H1 (cell line): ENCODE measurements at regions not wholly inside any gene's neighbourhood (a gene's known extent, or its start where the extent isn't known, plus 50 kb on each side); places are given as distances from the start of the nearest gene placed in this dataset.

Experiments
- CTCF ChIA-PET: fragments of 300-600 bp; sonication (Branson Sonifier 250); formaldehyde crosslinking; loops from one replicate; lab custom pipeline; 2021; ENCODE audit not compliant: partially characterized antibody; lab: Charles Lee
- POLR2A ChIA-PET: fragments of 300-600 bp; sonication (Branson Sonifier 250); formaldehyde crosslinking; loops from one replicate; lab custom pipeline; 2021; ENCODE audit warnings: inconsistent platforms; ENCODE audit not compliant: partially characterized antibody; lab: Charles Lee
- DNase-seq, 2 experiments: peaks; one replicate each; pipeline versions ENCODE4 v3.0.0 to v3.0.0-alpha.2; 2010 to 2022; ENCODE audit warnings: low spot score in 2 of 2, low read depth in 1 of 2, mixed read lengths in 1 of 2
- FAIRE-seq: peaks from 2 replicates; lab custom pipeline; 2011; peaks lifted over from hg19 to GRCh38; lab: Jason Lieb, UNC
- H2AFZ ChIP-seq: 2 replicates; pipeline ENCODE4 v1.8.1; 2012; ENCODE audit warnings: low read length, inconsistent platforms
- H2AK5ac ChIP-seq: 2 replicates; pipeline ENCODE4 v1.6.1; 2013; ENCODE audit warnings: low read depth, low read length
- H2BK120ac ChIP-seq: replicated peaks from 2 replicates; pipeline ENCODE3; 2013; ENCODE audit warnings: low read depth, low read length, inconsistent platforms
- H2BK12ac ChIP-seq: 2 replicates; pipeline ENCODE4 v1.6.1; 2013; ENCODE audit warnings: low read depth, low read length
- H2BK15ac ChIP-seq: 2 replicates; pipeline ENCODE4 v1.6.1; 2013; ENCODE audit warnings: low read length
- H2BK20ac ChIP-seq: 2 replicates; pipeline ENCODE4 v1.6.1; 2013; ENCODE audit warnings: low read length
- H2BK5ac ChIP-seq: 2 replicates; pipeline ENCODE4 v1.6.1; 2013; ENCODE audit warnings: low read depth, low read length
- H3K14ac ChIP-seq: 2 replicates; pipeline ENCODE4 v1.6.1; 2013; ENCODE audit warnings: inconsistent platforms; ENCODE audit not compliant: insufficient read length
- H3K18ac ChIP-seq: 2 replicates; pipeline ENCODE4 v1.6.1; 2013; ENCODE audit warnings: low read length; ENCODE audit errors: extremely low read depth
- H3K23ac ChIP-seq: 2 replicates; pipeline ENCODE4 v1.6.1; 2013; ENCODE audit warnings: inconsistent platforms; ENCODE audit not compliant: insufficient read length
- H3K23me2 ChIP-seq: 2 replicates; pipeline ENCODE4 v1.6.1; 2013; ENCODE audit warnings: low read depth, low read length
- H3K27ac ChIP-seq: 2 replicates; pipeline ENCODE4 v1.6.1; 2011; ENCODE audit warnings: low read depth, low read length, inconsistent platforms
- H3K27me3 ChIP-seq, 4 experiments: replicated peaks in 1 of 4; 1 replicate in 1 of 4; 2 replicates in 3 of 4; pipeline versions ENCODE4 v1.6.1 to v1.8.1; 2011 to 2013; ENCODE audit warnings: low read length in 3 of 4, mild to moderate bottlenecking in 3 of 4, inconsistent platforms in 2 of 4, mixed read lengths in 2 of 4, moderate library complexity in 1 of 4; ENCODE audit not compliant: control insufficient read depth in 3 of 4, insufficient read depth in 3 of 4; ENCODE audit errors: extremely low read depth in 1 of 4
- H3K36me3 ChIP-seq, 4 experiments: 2 replicates each; pipeline versions ENCODE4 v1.6.1 to v1.8.1; 2011 to 2013; ENCODE audit warnings: mild to moderate bottlenecking in 4 of 4, low read length in 3 of 4, moderate library complexity in 2 of 4, control low read depth in 1 of 4, inconsistent platforms in 1 of 4; ENCODE audit not compliant: insufficient read depth in 4 of 4, control insufficient read depth in 2 of 4
- H3K4ac ChIP-seq: replicated peaks from 2 replicates; pipeline ENCODE3; 2013; ENCODE audit warnings: low read length, low read depth, mixed read lengths, inconsistent platforms; ENCODE audit not compliant: insufficient read length
- H3K4me1 ChIP-seq, 4 experiments: replicated peaks in 1 of 4; 1 replicate in 1 of 4; 2 replicates in 3 of 4; pipeline versions ENCODE4 v1.6.1 to v1.8.1; 2011 to 2013; ENCODE audit warnings: low read length in 3 of 4, inconsistent platforms in 2 of 4, mixed read lengths in 1 of 4; ENCODE audit not compliant: insufficient read depth in 4 of 4, control insufficient read depth in 3 of 4
- H3K4me2 ChIP-seq, 2 experiments: 2 replicates each; pipeline versions ENCODE4 v1.6.1 to v1.8.1; 2011 to 2013; ENCODE audit warnings: low read depth in 2 of 2, low read length in 2 of 2, control low read depth in 1 of 2, inconsistent platforms in 1 of 2, mild to moderate bottlenecking in 1 of 2; ENCODE audit not compliant: insufficient read depth in 1 of 2
- H3K4me3 ChIP-seq, 4 experiments: fragments of 200-600, 300-600 bp in 1 of 4; sonication (generic), shearing (Covaris generic), sonication (Bioruptor Twin) in 1 of 4; 2 replicates each; pipeline versions ENCODE4 v1.5.1 to v1.8.1; 2011 to 2016; ENCODE audit warnings: low read length in 4 of 4, low read depth in 3 of 4, control low read depth in 2 of 4, inconsistent platforms in 2 of 4, mild to moderate bottlenecking in 2 of 4, mixed read lengths in 1 of 4, moderate library complexity in 1 of 4; ENCODE audit not compliant: insufficient read depth in 2 of 4; ENCODE audit errors: extremely low read depth in 1 of 4
- H3K56ac ChIP-seq: replicated peaks from 2 replicates; pipeline ENCODE3; 2013; ENCODE audit warnings: low read depth, mild to moderate bottlenecking, mixed read lengths, low read length, inconsistent platforms; ENCODE audit not compliant: insufficient read length
- H3K79me1 ChIP-seq: 2 replicates; pipeline ENCODE4 v1.6.1; 2013; ENCODE audit warnings: low read depth, low read length, control low read depth
- H3K79me2 ChIP-seq, 2 experiments: 2 replicates each; pipeline versions ENCODE4 v1.6.1 to v1.8.1; 2012 to 2013; ENCODE audit warnings: low read length in 2 of 2, mild to moderate bottlenecking in 2 of 2, inconsistent platforms in 1 of 2; ENCODE audit not compliant: insufficient read depth in 2 of 2, control insufficient read depth in 1 of 2
- H3K9ac ChIP-seq, 4 experiments: replicated peaks in 1 of 4; 1 replicate in 1 of 4; 2 replicates in 3 of 4; pipeline versions ENCODE4 v1.6.1 to v1.8.1; 2011 to 2013; ENCODE audit warnings: low read depth in 3 of 4, low read length in 3 of 4, control low read depth in 2 of 4, mild to moderate bottlenecking in 2 of 4, moderate library complexity in 2 of 4, inconsistent platforms in 1 of 4; ENCODE audit errors: extremely low read depth in 1 of 4
- H3K9me3 ChIP-seq, 2 experiments: 2 replicates each; pipeline versions ENCODE4 v1.6.1 to v1.8.1; 2012 to 2013; ENCODE audit warnings: mild to moderate bottlenecking in 2 of 2, moderate library complexity in 2 of 2, control low read depth in 1 of 2, inconsistent platforms in 1 of 2, low read depth in 1 of 2, low read length in 1 of 2, mixed read lengths in 1 of 2; ENCODE audit not compliant: insufficient read depth in 2 of 2
- H4K20me1 ChIP-seq, 2 experiments: replicated peaks in 1 of 2; 2 replicates each; pipeline versions ENCODE3 to v1.8.1; 2011 to 2013; ENCODE audit warnings: inconsistent platforms in 2 of 2, low read length in 2 of 2, mild to moderate bottlenecking in 1 of 2; ENCODE audit not compliant: insufficient read depth in 2 of 2, control insufficient read depth in 1 of 2
- H4K5ac ChIP-seq: 2 replicates; pipeline ENCODE4 v1.6.1; 2013; ENCODE audit warnings: low read length, low read depth, mixed read lengths, inconsistent platforms; ENCODE audit not compliant: insufficient read length
- H4K8ac ChIP-seq: 2 replicates; pipeline ENCODE4 v1.8.0; 2013; ENCODE audit warnings: mild to moderate bottlenecking, moderate library complexity, low read length, inconsistent platforms; ENCODE audit not compliant: insufficient read depth; ENCODE audit errors: extremely low read depth
- H4K91ac ChIP-seq: replicated peaks from 2 replicates; pipeline ENCODE3; 2013; ENCODE audit warnings: low read length, mixed read lengths, inconsistent platforms; ENCODE audit not compliant: insufficient read length
- CREB1 ChIP-seq: IDR thresholded peaks from 2 replicates; pipeline ENCODE4 v1.6.1; 2012; ENCODE audit warnings: inconsistent platforms
- WGBS, 2 experiments: shearing (Covaris generic) in 1 of 2; methylation state at CpG; one replicate each; pipeline versions ENCODE4 v1.1.6 to v1.1.7; 2013 to 2015; ENCODE audit warnings: low lambda C conversion rate in 2 of 2, mixed read lengths in 2 of 2, inconsistent platforms in 1 of 2, low coverage in 1 of 2, missing lambda C conversion rate in 1 of 2; ENCODE audit not compliant: insufficient replicate concordance in 2 of 2, insufficient coverage in 1 of 2, insufficient read length in 1 of 2; ENCODE audit errors: extremely low coverage in 1 of 2, missing lambda C conversion rate in 1 of 2; 5-methylcytosine and 5-hydroxymethylcytosine counted together

DNA sequence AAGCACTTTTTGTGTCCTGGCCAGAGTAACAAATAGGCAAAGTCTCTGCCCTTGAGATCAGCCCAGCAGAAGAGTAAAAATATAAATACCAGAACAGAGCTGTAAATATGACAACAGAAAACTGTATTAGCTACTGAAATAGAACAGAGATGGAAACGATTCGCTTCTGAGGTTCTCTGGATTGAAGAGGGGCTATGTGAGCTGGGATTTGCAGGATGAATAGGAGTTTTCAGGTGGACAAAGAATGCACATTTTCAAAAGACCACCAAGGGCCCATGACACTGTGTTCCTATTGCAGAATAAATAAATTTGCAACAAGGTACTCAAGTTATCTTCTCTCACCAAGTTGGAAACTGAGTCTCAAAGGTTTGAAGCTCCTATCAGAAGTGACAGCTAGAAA lies 176.6 kb downstream of the BCL11B start:
- Histone ChIP-seq H4K91ac (no peak overlapping the region), H2BK12ac (no peak overlapping the region), H3K4me2 (no peak overlapping the region), H3K27ac (no peak overlapping the region), H3K23ac (no peak overlapping the region), H3K27me3 (no peaks in the 10 kb centered on the region), H3K9me3 (no peaks in the 10 kb centered on the region), H3K4me1 (peaks cover 2 to 9% (median 3%) of the 10 kb centered on the region in 4 experiments; a peak in 4 of 7 replicates), H2BK5ac (no peak overlapping the region), H4K8ac (no peak overlapping the region), H2BK120ac (no peak overlapping the region), H3K4ac (no peak overlapping the region), H2AK5ac (no peak overlapping the region), H4K20me1 (no peaks in the 10 kb centered on the region), H3K79me1 (no peaks in the 10 kb centered on the region; the same call in 1 of the 2 replicates), H3K79me2 (no peaks in the 10 kb centered on the region), H3K18ac (no peak overlapping the region), H2BK15ac (no peak overlapping the region), H2BK20ac (no peak overlapping the region), H2AFZ (no peak overlapping the region), H3K4me3 (no peak overlapping the region), H3K56ac (no peak overlapping the region), H3K36me3 (no peaks in the 10 kb centered on the region; a peak in 1 of 8 replicates), H3K23me2 (no peaks in the 10 kb centered on the region; the same call in 1 of the 2 replicates), H3K14ac (no peak overlapping the region), H4K5ac (no peak overlapping the region), H3K9ac (no peak overlapping the region)
- no peak for TF ChIP-seq CREB1
- DNase-seq = no peak
- POLR2A ChIA-PET = no interaction called here
- WGBS, 2 experiments = 90% methylated on average over 2 of the region's 2 CpGs; no CpG with 5 or more reads in 1 of the 2 experiments
- no peak for FAIRE-seq
- CTCF ChIA-PET = interaction anchor here (1.0 to 1.6 kb wide), 2 partner anchors 110 to 177 kb away, joined by 3 read pairs; partner anchors contain the start of gene BCL11B
